IMR-90 (cell line): ENCODE measurements at regions not wholly inside any gene's neighbourhood (a gene's known extent, or its start where the extent isn't known, plus 50 kb on each side); places are given as distances from the start of the nearest gene placed in this dataset.

Experiments used
- ATAC-seq: fragments of 200-7000 bp; cut with Tn5 transposase; 2 replicates; pipeline ENCODE4 v1.9.1; 2020; ENCODE audit warnings: low read depth, mild to moderate bottlenecking, moderate library complexity
- BruUV-seq: library from RNA; stranded (reverse); fragments of 400-500 nt; replicated peaks from 2 replicates; lab custom pipeline; 2021; lab: Mats Ljungman, UMichigan
- CTCF ChIA-PET: fragments of 300-600 bp; formaldehyde crosslinking; extraction: SDS; loops from one replicate; lab custom pipeline; 2021; ENCODE audit warnings: antibody characterized with exemption; lab: Yijun Ruan, JAX
- POLR2A ChIA-PET: fragments of 300-600 bp; sonication (Branson Sonifier 250); formaldehyde crosslinking; loops from one replicate; lab custom pipeline; 2022; ENCODE audit warnings: antibody characterized with exemption; ENCODE audit not compliant: unreplicated experiment; lab: Charles Lee
- DNase-seq: peaks from one replicate; pipeline ENCODE4 v3.0.0; 2013
- H2AFZ ChIP-seq: replicated peaks from 2 replicates; pipeline ENCODE3; 2013; ENCODE audit warnings: low read length, mild to moderate bottlenecking; ENCODE audit not compliant: poor library complexity
- H2AK5ac ChIP-seq: 2 replicates; pipeline ENCODE4 v1.6.1; 2013; ENCODE audit warnings: low read depth, low read length, inconsistent platforms
- H2AK9ac ChIP-seq: replicated peaks from 2 replicates; pipeline ENCODE3; 2013; ENCODE audit warnings: mild to moderate bottlenecking, low read depth, low read length, moderate library complexity; ENCODE audit not compliant: poor library complexity
- H2BK120ac ChIP-seq: 2 replicates; pipeline ENCODE4 v1.6.1; 2013; ENCODE audit warnings: low read depth, low read length, inconsistent platforms
- H2BK15ac ChIP-seq: 3 replicates; pipeline ENCODE4 v1.6.1; 2013; ENCODE audit warnings: low read depth, low read length, inconsistent platforms
- H2BK20ac ChIP-seq: 2 replicates; pipeline ENCODE4 v1.6.1; 2013; ENCODE audit warnings: low read depth, mild to moderate bottlenecking, inconsistent platforms, low read length, moderate library complexity
- H2BK5ac ChIP-seq: 2 replicates; pipeline ENCODE4 v1.6.1; 2013; ENCODE audit warnings: mild to moderate bottlenecking, low read depth, low read length, inconsistent platforms; ENCODE audit not compliant: poor library complexity, severe bottlenecking
- H3K14ac ChIP-seq: replicated peaks from 2 replicates; pipeline ENCODE4 v1.6.1; 2013; ENCODE audit warnings: low read depth, low read length, inconsistent platforms
- H3K18ac ChIP-seq: 2 replicates; pipeline ENCODE4 v1.6.1; 2013; ENCODE audit warnings: low read depth, low read length, control low read depth
- H3K23ac ChIP-seq: 2 replicates; pipeline ENCODE4 v1.6.1; 2013; ENCODE audit warnings: low read depth, low read length, inconsistent platforms
- H3K27ac ChIP-seq: 2 replicates; pipeline ENCODE4 v1.5.1; 2013; ENCODE audit warnings: mild to moderate bottlenecking, control low read depth, low read length; ENCODE audit not compliant: insufficient read depth
- H3K27me3 ChIP-seq: 2 replicates; pipeline ENCODE4 v1.6.1; 2013; ENCODE audit warnings: low read length; ENCODE audit not compliant: control insufficient read depth, insufficient read depth
- H3K36me3 ChIP-seq: 2 replicates; pipeline ENCODE4 v1.6.1; 2013; ENCODE audit warnings: low read length, mixed read lengths; ENCODE audit not compliant: control insufficient read depth, insufficient read depth
- H3K4ac ChIP-seq: 2 replicates; pipeline ENCODE4 v1.6.1; 2013; ENCODE audit warnings: low read depth, low read length, inconsistent platforms
- H3K4me1 ChIP-seq: 2 replicates; pipeline ENCODE4 v1.6.1; 2013; ENCODE audit warnings: low read length, mixed read lengths; ENCODE audit not compliant: control insufficient read depth, insufficient read depth
- H3K4me2 ChIP-seq: 2 replicates; pipeline ENCODE4 v1.6.1; 2013; ENCODE audit warnings: low read depth, mild to moderate bottlenecking, control low read depth, low read length, moderate library complexity
- H3K4me3 ChIP-seq: 2 replicates; pipeline ENCODE4 v1.5.1; 2013; ENCODE audit warnings: low read depth, mild to moderate bottlenecking, control low read depth, low read length, moderate library complexity; ENCODE audit not compliant: insufficient read depth
- H3K56ac ChIP-seq: 2 replicates; pipeline ENCODE4 v1.6.1; 2013; ENCODE audit warnings: low read length, inconsistent platforms; ENCODE audit not compliant: insufficient read depth; ENCODE audit errors: extremely low read depth
- H3K79me1 ChIP-seq, 2 experiments: 2 replicates each; pipeline ENCODE4 v1.6.1; 2013; ENCODE audit warnings: low read length in 2 of 2, inconsistent platforms in 1 of 2, low read depth in 1 of 2
- H3K9ac ChIP-seq: 2 replicates; pipeline ENCODE4 v1.6.1; 2013; ENCODE audit warnings: low read depth, low read length, control low read depth
- H3K9me1 ChIP-seq: 2 replicates; pipeline ENCODE4 v1.6.1; 2013; ENCODE audit warnings: low read length, inconsistent platforms; ENCODE audit not compliant: insufficient read depth
- H3K9me3 ChIP-seq: 2 replicates; pipeline ENCODE4 v1.6.1; 2013; ENCODE audit warnings: low read length; ENCODE audit not compliant: control insufficient read depth, insufficient read depth
- H4K20me1 ChIP-seq: 2 replicates; pipeline ENCODE4 v1.6.1; 2013; ENCODE audit warnings: low read length, inconsistent platforms; ENCODE audit not compliant: insufficient read depth
- H4K5ac ChIP-seq: 2 replicates; pipeline ENCODE4 v1.6.1; 2013; ENCODE audit warnings: mild to moderate bottlenecking, low read depth, low read length, control low read depth
- H4K8ac ChIP-seq, 2 experiments: 2 replicates each; pipeline ENCODE4 v1.6.1; 2013; ENCODE audit warnings: low read depth in 2 of 2, low read length in 2 of 2, control low read depth in 1 of 2, inconsistent platforms in 1 of 2
- H4K91ac ChIP-seq: 2 replicates; pipeline ENCODE4 v1.6.1; 2013; ENCODE audit warnings: low read depth, low read length, inconsistent platforms; ENCODE audit not compliant: insufficient read depth
- CTCF ChIP-seq: conservative IDR thresholded peaks from 2 replicates; pipeline ENCODE4 v1.5.1; 2012; ENCODE audit warnings: mild to moderate bottlenecking, low read depth, low read length, improper control_type of control experiment
- FOS ChIP-seq: fragments of 150-350 bp; IDR thresholded peaks from 2 replicates; pipeline ENCODE4 v1.6.1; 2016; ENCODE audit warnings: low read depth, low read length
- RAD21 ChIP-seq: IDR thresholded peaks from 2 replicates; pipeline ENCODE4 v1.6.1; 2012; ENCODE audit warnings: low read length, improper control_type of control experiment
- RCOR1 ChIP-seq: IDR thresholded peaks from 2 replicates; pipeline ENCODE4 v1.6.1; 2012; ENCODE audit warnings: mild to moderate bottlenecking, low read length, improper control_type of control experiment; ENCODE audit not compliant: insufficient replicate concordance
- SMC3 ChIP-seq: fragments of 150-350 bp; IDR thresholded peaks from 2 replicates; pipeline ENCODE4 v1.6.1; 2016; ENCODE audit warnings: low read depth, mild to moderate bottlenecking, antibody characterized with exemption, low read length, moderate library complexity
- WGBS, 2 experiments: methylation state at CpG; one replicate each; pipeline versions ENCODE4 v1.1.5 to v1.1.7; 2013; ENCODE audit warnings: missing lambda C conversion rate in 2 of 2; ENCODE audit not compliant: insufficient read length in 1 of 2; ENCODE audit errors: extremely low coverage in 2 of 2; 5-methylcytosine and 5-hydroxymethylcytosine counted together
- dilution Hi-C: fragments of 300-500 bp; cut with HindIII; formaldehyde crosslinking; loops from one replicate; pipeline ENCODE4 v1.14.3; 2018; ENCODE audit warnings: low sequenced_read_pairs; ENCODE audit not compliant: unreplicated experiment
- in situ Hi-C: fragments of 300-500 bp; cut with MboI; formaldehyde crosslinking; loops from 3 replicates; pipeline ENCODE4 v1.14.3; 2019; ENCODE audit warnings: low sequenced_read_pairs, inconsistent platforms, mixed read lengths
- intact Hi-C: fragments of 100-400 bp; cut with micrococcal nuclease; formaldehyde crosslinking; loops from 2 replicates; pipeline ENCODE4 v1.10.0; 2022

DNA sequence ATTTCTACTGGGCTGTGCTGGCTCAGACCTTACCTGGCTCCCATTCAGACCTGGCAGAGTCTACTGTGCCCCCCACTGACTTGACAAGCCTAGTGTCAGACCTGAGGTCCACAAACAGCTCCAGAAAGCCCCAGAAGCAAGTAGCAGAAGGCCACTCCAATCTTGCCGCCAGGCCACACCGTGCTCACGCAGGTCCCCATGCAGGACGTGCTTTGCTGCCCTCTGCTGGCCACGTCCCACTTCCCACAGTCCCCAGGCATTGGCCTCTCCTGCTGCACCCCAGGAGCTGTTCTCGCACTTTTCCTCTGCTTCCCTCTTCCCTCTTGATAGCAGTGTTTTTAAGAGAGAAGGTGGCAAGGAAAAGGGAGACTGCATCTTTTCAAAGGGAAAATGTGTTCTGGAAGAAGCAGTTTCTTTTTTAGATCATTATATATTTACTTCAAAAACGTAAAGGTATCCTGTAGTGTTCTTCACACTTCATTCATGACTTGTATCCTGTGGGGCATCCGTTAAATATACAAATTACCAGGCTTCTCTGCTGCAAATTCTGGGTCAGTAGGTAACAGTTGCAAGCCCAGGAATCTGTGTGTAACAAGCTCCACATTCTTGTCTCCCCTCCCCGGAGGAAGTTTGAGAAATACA lies 81.4 kb upstream of the PAPOLG start:
- no peak overlapping the region for H3K4me2 ChIP-seq
- H2BK5ac ChIP-seq, result no peak overlapping the region
- dilution Hi-C loops, result no loop called here
- H2AK9ac ChIP-seq, result no peak overlapping the region
- no peak overlapping the region for H3K14ac ChIP-seq
- no peaks in the 10 kb centered on the region for H3K36me3 ChIP-seq
- no peaks in the 10 kb centered on the region for H3K79me1 ChIP-seq
- H4K5ac ChIP-seq, result no peak overlapping the region
- H3K56ac ChIP-seq, result no peak overlapping the region
- no peak overlapping the region for H2BK20ac ChIP-seq
- H3K9me1 ChIP-seq, result no peaks in the 10 kb centered on the region
- H3K27ac ChIP-seq, result no peak overlapping the region
- peak; percentile 57 for DNase-seq
- no peak overlapping the region for H2BK120ac ChIP-seq
- H4K8ac ChIP-seq, result no peak overlapping the region
- no peak overlapping the region for H3K18ac ChIP-seq
- H3K27me3 ChIP-seq, result peaks cover 7% of the 10 kb centered on the region
- in situ Hi-C loops, result no loop called here
- H2AFZ ChIP-seq, result peak overlapping the region; percentile 64
- H3K4me1 ChIP-seq, result no peaks in the 10 kb centered on the region
- H3K4ac ChIP-seq, result no peak overlapping the region
- WGBS, 2 experiments, result no CpG with 5 or more reads among the region's 9 CpGs
- no peak overlapping the region for H2AK5ac ChIP-seq
- peak; percentile 100 for ATAC-seq
- peak; percentile 31; the same call in 1 of the 2 replicates for TF ChIP-seq SMC3
- no peak for TF ChIP-seq FOS
- peak; percentile 40 for TF ChIP-seq RAD21
- TF ChIP-seq RCOR1, result no peak
- TF ChIP-seq CTCF, result peak; percentile 68
- H2BK15ac ChIP-seq, result no peak overlapping the region
- no peak overlapping the region for H4K91ac ChIP-seq
- H4K20me1 ChIP-seq, result no peaks in the 10 kb centered on the region
- POLR2A ChIA-PET, result no interaction called here
- CTCF ChIA-PET, result interaction anchor here (0.6 to 1.6 kb wide), 8 partner anchors 11 to 147 kb away, joined by 3 to 5 read pairs (median 4); no protein-coding TSS in a partner anchor
- no peak overlapping the region for H3K9ac ChIP-seq
- no peaks in the 10 kb centered on the region for H3K9me3 ChIP-seq
- H3K23ac ChIP-seq, result no peak overlapping the region
- no peak overlapping the region for H3K4me3 ChIP-seq
- no TSS peak for BruUV-seq
- intact Hi-C loops, result no loop called here
